ENCODE measurements at regions not wholly inside any gene's neighbourhood (a gene's known extent, or its start where the extent isn't known, plus 50 kb on each side); places are given as distances from the start of the nearest gene placed in this dataset.

DNA sequence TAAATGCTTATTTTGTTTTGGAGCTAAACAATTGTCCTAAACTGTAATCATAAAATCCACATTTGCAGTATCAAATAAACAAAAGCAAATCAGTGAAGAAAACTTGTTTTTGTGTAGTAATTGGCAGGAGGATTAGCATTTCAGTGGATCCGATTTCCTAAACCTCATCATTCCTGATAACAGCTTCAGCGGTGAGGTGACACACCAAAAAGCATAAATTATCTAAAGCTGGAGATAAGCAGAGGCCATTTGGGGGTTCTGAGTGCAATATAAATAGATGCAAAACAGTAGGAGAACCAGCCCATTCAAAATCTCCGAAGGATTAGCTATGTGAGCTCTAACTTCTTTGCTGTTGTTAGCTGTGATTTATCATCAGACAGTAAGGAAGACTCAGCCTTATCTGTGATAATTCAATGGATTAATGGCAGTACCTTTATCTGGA, 235.8 kb downstream of the EPHA7 start (continued):
- TF ChIP-seq ZNF274 (IDR thresholded peaks at IDR 0.05; ENCODE audit: borderline replicate concordance, extremely low read depth, low read length) (no peak), RXRA (IDR thresholded peaks at IDR 0.05; ENCODE audit: insufficient read depth, low read depth, low read length) (no peak), JUND (IDR thresholded peaks at IDR 0.05; ENCODE audit: low read length) (no peak), CTBP2 (IDR thresholded peaks at IDR 0.05; ENCODE audit: borderline replicate concordance, insufficient read depth, insufficient read length, low read length) (no peak)
- TF ChIP-seq, protein P1, sequence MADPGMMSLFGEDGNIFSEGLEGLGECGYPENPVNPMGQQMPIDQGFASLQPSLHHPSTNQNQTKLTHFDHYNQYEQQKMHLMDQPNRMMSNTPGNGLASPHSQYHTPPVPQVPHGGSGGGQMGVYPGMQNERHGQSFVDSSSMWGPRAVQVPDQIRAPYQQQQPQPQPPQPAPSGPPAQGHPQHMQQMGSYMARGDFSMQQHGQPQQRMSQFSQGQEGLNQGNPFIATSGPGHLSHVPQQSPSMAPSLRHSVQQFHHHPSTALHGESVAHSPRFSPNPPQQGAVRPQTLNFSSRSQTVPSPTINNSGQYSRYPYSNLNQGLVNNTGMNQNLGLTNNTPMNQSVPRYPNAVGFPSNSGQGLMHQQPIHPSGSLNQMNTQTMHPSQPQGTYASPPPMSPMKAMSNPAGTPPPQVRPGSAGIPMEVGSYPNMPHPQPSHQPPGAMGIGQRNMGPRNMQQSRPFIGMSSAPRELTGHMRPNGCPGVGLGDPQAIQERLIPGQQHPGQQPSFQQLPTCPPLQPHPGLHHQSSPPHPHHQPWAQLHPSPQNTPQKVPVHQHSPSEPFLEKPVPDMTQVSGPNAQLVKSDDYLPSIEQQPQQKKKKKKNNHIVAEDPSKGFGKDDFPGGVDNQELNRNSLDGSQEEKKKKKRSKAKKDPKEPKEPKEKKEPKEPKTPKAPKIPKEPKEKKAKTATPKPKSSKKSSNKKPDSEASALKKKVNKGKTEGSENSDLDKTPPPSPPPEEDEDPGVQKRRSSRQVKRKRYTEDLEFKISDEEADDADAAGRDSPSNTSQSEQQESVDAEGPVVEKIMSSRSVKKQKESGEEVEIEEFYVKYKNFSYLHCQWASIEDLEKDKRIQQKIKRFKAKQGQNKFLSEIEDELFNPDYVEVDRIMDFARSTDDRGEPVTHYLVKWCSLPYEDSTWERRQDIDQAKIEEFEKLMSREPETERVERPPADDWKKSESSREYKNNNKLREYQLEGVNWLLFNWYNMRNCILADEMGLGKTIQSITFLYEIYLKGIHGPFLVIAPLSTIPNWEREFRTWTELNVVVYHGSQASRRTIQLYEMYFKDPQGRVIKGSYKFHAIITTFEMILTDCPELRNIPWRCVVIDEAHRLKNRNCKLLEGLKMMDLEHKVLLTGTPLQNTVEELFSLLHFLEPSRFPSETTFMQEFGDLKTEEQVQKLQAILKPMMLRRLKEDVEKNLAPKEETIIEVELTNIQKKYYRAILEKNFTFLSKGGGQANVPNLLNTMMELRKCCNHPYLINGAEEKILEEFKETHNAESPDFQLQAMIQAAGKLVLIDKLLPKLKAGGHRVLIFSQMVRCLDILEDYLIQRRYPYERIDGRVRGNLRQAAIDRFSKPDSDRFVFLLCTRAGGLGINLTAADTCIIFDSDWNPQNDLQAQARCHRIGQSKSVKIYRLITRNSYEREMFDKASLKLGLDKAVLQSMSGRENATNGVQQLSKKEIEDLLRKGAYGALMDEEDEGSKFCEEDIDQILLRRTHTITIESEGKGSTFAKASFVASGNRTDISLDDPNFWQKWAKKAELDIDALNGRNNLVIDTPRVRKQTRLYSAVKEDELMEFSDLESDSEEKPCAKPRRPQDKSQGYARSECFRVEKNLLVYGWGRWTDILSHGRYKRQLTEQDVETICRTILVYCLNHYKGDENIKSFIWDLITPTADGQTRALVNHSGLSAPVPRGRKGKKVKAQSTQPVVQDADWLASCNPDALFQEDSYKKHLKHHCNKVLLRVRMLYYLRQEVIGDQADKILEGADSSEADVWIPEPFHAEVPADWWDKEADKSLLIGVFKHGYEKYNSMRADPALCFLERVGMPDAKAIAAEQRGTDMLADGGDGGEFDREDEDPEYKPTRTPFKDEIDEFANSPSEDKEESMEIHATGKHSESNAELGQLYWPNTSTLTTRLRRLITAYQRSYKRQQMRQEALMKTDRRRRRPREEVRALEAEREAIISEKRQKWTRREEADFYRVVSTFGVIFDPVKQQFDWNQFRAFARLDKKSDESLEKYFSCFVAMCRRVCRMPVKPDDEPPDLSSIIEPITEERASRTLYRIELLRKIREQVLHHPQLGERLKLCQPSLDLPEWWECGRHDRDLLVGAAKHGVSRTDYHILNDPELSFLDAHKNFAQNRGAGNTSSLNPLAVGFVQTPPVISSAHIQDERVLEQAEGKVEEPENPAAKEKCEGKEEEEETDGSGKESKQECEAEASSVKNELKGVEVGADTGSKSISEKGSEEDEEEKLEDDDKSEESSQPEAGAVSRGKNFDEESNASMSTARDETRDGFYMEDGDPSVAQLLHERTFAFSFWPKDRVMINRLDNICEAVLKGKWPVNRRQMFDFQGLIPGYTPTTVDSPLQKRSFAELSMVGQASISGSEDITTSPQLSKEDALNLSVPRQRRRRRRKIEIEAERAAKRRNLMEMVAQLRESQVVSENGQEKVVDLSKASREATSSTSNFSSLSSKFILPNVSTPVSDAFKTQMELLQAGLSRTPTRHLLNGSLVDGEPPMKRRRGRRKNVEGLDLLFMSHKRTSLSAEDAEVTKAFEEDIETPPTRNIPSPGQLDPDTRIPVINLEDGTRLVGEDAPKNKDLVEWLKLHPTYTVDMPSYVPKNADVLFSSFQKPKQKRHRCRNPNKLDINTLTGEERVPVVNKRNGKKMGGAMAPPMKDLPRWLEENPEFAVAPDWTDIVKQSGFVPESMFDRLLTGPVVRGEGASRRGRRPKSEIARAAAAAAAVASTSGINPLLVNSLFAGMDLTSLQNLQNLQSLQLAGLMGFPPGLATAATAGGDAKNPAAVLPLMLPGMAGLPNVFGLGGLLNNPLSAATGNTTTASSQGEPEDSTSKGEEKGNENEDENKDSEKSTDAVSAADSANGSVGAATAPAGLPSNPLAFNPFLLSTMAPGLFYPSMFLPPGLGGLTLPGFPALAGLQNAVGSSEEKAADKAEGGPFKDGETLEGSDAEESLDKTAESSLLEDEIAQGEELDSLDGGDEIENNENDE (IDR thresholded peaks at IDR 0.05; ENCODE audit: insufficient replicate concordance, low read length) = no peak

All from H1 (cell line).